CD4-positive, alpha-beta memory T cell (primary cell): ENCODE measurements at regions not wholly inside any gene's neighbourhood (a gene's known extent, or its start where the extent isn't known, plus 50 kb on each side); places are given as distances from the start of the nearest gene placed in this dataset.

ENCODE experiments used
- CTCF ChIA-PET: fragments of 350-600 bp; sonication (Branson Sonifier 250); formaldehyde crosslinking; loops from one replicate; lab custom pipeline; 2021; ENCODE audit warnings: inconsistent platforms; ENCODE audit not compliant: partially characterized antibody; lab: Charles Lee
- POLR2A ChIA-PET: fragments of 350-600 bp; sonication (Branson Sonifier 250); formaldehyde crosslinking; loops from one replicate; lab custom pipeline; 2021; ENCODE audit not compliant: partially characterized antibody; lab: Charles Lee
- DNase-seq, 5 donors: peaks; one replicate each; pipeline versions ENCODE4 v3.0.0 to v3.0.0-alpha.2; 2020 to 2022; ENCODE audit warnings: mixed read lengths in 1 of 5
- H3K27ac ChIP-seq: one replicate; pipeline ENCODE4 v1.7.0; 2013; ENCODE audit warnings: low read depth, low read length
- H3K27me3 ChIP-seq: 2 replicates; pipeline ENCODE4 v1.7.0; 2013; ENCODE audit warnings: mild to moderate bottlenecking, low read length, moderate library complexity; ENCODE audit not compliant: insufficient read depth
- H3K36me3 ChIP-seq: 2 replicates; pipeline ENCODE4 v1.7.0; 2013; ENCODE audit warnings: mild to moderate bottlenecking, low read length, moderate library complexity; ENCODE audit not compliant: insufficient read depth
- H3K4me1 ChIP-seq: 2 replicates; pipeline ENCODE4 v1.7.0; 2013; ENCODE audit warnings: mild to moderate bottlenecking, low read length, moderate library complexity; ENCODE audit not compliant: insufficient read depth
- H3K4me3 ChIP-seq, 2 donors: one replicate each; pipeline ENCODE4 v1.7.0; 2013; ENCODE audit warnings: low read length in 2 of 2, mild to moderate bottlenecking in 1 of 2
- H3K9me3 ChIP-seq, 2 donors: one replicate each; pipeline ENCODE4 v1.7.0; 2013; ENCODE audit warnings: low read length in 2 of 2, control low read depth in 1 of 2; ENCODE audit not compliant: control insufficient read depth in 1 of 2
- H3K27ac Mint-ChIP-seq, 7 donors: one replicate each; pipeline ENCODE4 v1.8.0; 2020 to 2021; ENCODE audit warnings: mixed read lengths in 7 of 7, mild to moderate bottlenecking in 6 of 7, inconsistent platforms in 3 of 7, moderate library complexity in 3 of 7
- H3K27me3 Mint-ChIP-seq, 2 donors: one replicate each; pipeline ENCODE4 v1.8.0; 2020 to 2021; ENCODE audit warnings: mixed read lengths in 2 of 2
- H3K36me3 Mint-ChIP-seq, 2 donors: one replicate each; pipeline ENCODE4 v1.8.0; 2020 to 2021; ENCODE audit warnings: mixed read lengths in 2 of 2, inconsistent platforms in 1 of 2, mild to moderate bottlenecking in 1 of 2
- H3K4me1 Mint-ChIP-seq, 4 donors: one replicate each; pipeline ENCODE4 v1.8.0; 2020 to 2021; ENCODE audit warnings: mixed read lengths in 4 of 4, mild to moderate bottlenecking in 1 of 4
- H3K4me3 Mint-ChIP-seq, 8 donors: one replicate each; pipeline ENCODE4 v1.8.0; 2020 to 2021; ENCODE audit warnings: mixed read lengths in 8 of 8, mild to moderate bottlenecking in 7 of 8, moderate library complexity in 6 of 8, inconsistent platforms in 3 of 8
- H3K9me3 Mint-ChIP-seq, 8 donors: one replicate each; pipeline ENCODE4 v1.8.0; 2020 to 2021; ENCODE audit warnings: mixed read lengths in 8 of 8, mild to moderate bottlenecking in 5 of 8, inconsistent platforms in 3 of 8, moderate library complexity in 1 of 8
- intact Hi-C: fragments of 100-400 bp; cut with micrococcal nuclease; formaldehyde crosslinking; loops from one replicate; pipeline ENCODE4 v1.15.1; 2023

- intact Hi-C loops: no loop called here
- Mint-ChIP-seq H3K27ac (no peak overlapping the region), H3K4me3 (no peak overlapping the region), H3K4me1 (peaks cover 0 to 2% (median 0%) of the 10 kb centered on the region in 4 donors), H3K27me3 (peaks cover 2 to 11% of the 10 kb centered on the region in 2 donors), H3K9me3 (peaks cover 0 to 1% (median 0%) of the 10 kb centered on the region in 8 donors), H3K36me3 (no peaks in the 10 kb centered on the region)
- no peak overlapping the region for H3K27ac ChIP-seq
- H3K4me1 ChIP-seq: no peaks in the 10 kb centered on the region
- no peaks in the 10 kb centered on the region for H3K9me3 ChIP-seq
- no peak overlapping the region for H3K4me3 ChIP-seq
- no peaks in the 10 kb centered on the region for H3K36me3 ChIP-seq
- ChIA-PET CTCF (no interaction called here), POLR2A (no interaction called here)
- H3K27me3 ChIP-seq: no peaks in the 10 kb centered on the region
- DNase-seq: no peak
Measured at GRCh38 chr1:227391211-227391610, 72.9 kb upstream of the CDC42BPA start.

GRCh38 chr1:227390525-227390924 is 72.2 kb upstream of the CDC42BPA start:
- no peaks in the 10 kb centered on the region for H3K4me1 Mint-ChIP-seq
- no peak overlapping the region for H3K27ac Mint-ChIP-seq
- H3K36me3 Mint-ChIP-seq: no peaks in the 10 kb centered on the region
- H3K4me3 ChIP-seq: no peak overlapping the region
- intact Hi-C loops: no loop called here
- POLR2A ChIA-PET: no interaction called here
- no peaks in the 10 kb centered on the region for H3K9me3 ChIP-seq
- no peak for DNase-seq
- H3K27ac ChIP-seq: no peak overlapping the region
- H3K9me3 Mint-ChIP-seq: peaks cover 0 to 1% (median 0%) of the 10 kb centered on the region in 8 donors
- CTCF ChIA-PET: no interaction called here
- no peaks in the 10 kb centered on the region for H3K36me3 ChIP-seq
- no peak overlapping the region for H3K4me3 Mint-ChIP-seq
- H3K27me3 Mint-ChIP-seq: peaks cover 0 to 10% of the 10 kb centered on the region in 2 donors
- H3K27me3 ChIP-seq: no peaks in the 10 kb centered on the region
- H3K4me1 ChIP-seq: no peaks in the 10 kb centered on the region

GRCh38 chr1:227388214-227389168 is 70.2 kb upstream of the CDC42BPA start:
- H3K36me3 ChIP-seq: no peaks in the 10 kb centered on the region

GRCh38 chr1:227379555-227379892 is 61.2 kb upstream of the CDC42BPA start:
- Mint-ChIP-seq H3K27me3 (peaks cover 15 to 30% of the 10 kb centered on the region in 2 donors), H3K36me3 (no peaks in the 10 kb centered on the region), H3K4me1 (no peaks in the 10 kb centered on the region), H3K27ac (no peak overlapping the region), H3K4me3 (no peak overlapping the region), H3K9me3 (peaks cover 0 to 7% (median under 1%) of the 10 kb centered on the region in 8 donors)
- Histone ChIP-seq H3K4me1 (no peaks in the 10 kb centered on the region), H3K27me3 (no peaks in the 10 kb centered on the region), H3K27ac (no peak overlapping the region), H3K9me3 (no peaks in the 10 kb centered on the region), H3K36me3 (no peaks in the 10 kb centered on the region), H3K4me3 (no peak overlapping the region)
- ChIA-PET POLR2A (no interaction called here), CTCF (no interaction called here)
- intact Hi-C loops: no loop called here
- DNase-seq: no peak

More at GRCh38 chr1:227388214-227389168, 70.2 kb upstream of the CDC42BPA start:
- DNase-seq: no peak
- intact Hi-C loops: no loop called here
- H3K27me3 Mint-ChIP-seq: peaks cover 5 to 16% of the 10 kb centered on the region in 2 donors
- Histone ChIP-seq H3K4me1 (no peaks in the 10 kb centered on the region), H3K27me3 (no peaks in the 10 kb centered on the region), H3K9me3 (no peaks in the 10 kb centered on the region), H3K4me3 (no peak overlapping the region), H3K27ac (no peak overlapping the region)
- CTCF ChIA-PET: no interaction called here
- no peaks in the 10 kb centered on the region for H3K4me1 Mint-ChIP-seq
- no peak overlapping the region for H3K27ac Mint-ChIP-seq
- no peak overlapping the region for H3K4me3 Mint-ChIP-seq
- H3K9me3 Mint-ChIP-seq: peaks cover 0 to 3% (median 0%) of the 10 kb centered on the region in 8 donors
- H3K36me3 Mint-ChIP-seq: no peaks in the 10 kb centered on the region
- POLR2A ChIA-PET: no interaction called here

- H3K27me3 ChIP-seq: no peaks in the 10 kb centered on the region
- POLR2A ChIA-PET: no interaction called here
- DNase-seq: no peak
- CTCF ChIA-PET: no interaction called here
- H3K9me3 Mint-ChIP-seq: peaks cover 0 to 7% (median under 1%) of the 10 kb centered on the region in 8 donors
- no peak overlapping the region for H3K27ac ChIP-seq
- peaks cover 15 to 30% of the 10 kb centered on the region in 2 donors for H3K27me3 Mint-ChIP-seq
- intact Hi-C loops: no loop called here
- no peak overlapping the region for H3K4me3 Mint-ChIP-seq
- H3K27ac Mint-ChIP-seq: no peak overlapping the region
- H3K4me1 ChIP-seq: no peaks in the 10 kb centered on the region
- H3K9me3 ChIP-seq: no peaks in the 10 kb centered on the region
- no peak overlapping the region for H3K4me3 ChIP-seq
- H3K4me1 Mint-ChIP-seq: no peaks in the 10 kb centered on the region
- H3K36me3 Mint-ChIP-seq: no peaks in the 10 kb centered on the region
- no peaks in the 10 kb centered on the region for H3K36me3 ChIP-seq
Measured at GRCh38 chr1:227378871-227379554, 60.7 kb upstream of the CDC42BPA start.

- CTCF ChIA-PET: interaction anchor here (1.6 kb wide), 1 partner anchor 8 kb away, joined by 3 read pairs; no protein-coding TSS in a partner anchor
- intact Hi-C loops: no loop called here
- no peak overlapping the region for H3K27ac Mint-ChIP-seq
Measured at GRCh38 chr1:227378181-227378580, 59.9 kb upstream of the CDC42BPA start.

GRCh38 chr1:227374846-227375245 is 56.6 kb upstream of the CDC42BPA start:
- Mint-ChIP-seq H3K9me3 (peaks cover 0 to 3% (median under 1%) of the 10 kb centered on the region in 8 donors), H3K27me3 (peaks cover 7 to 20% of the 10 kb centered on the region in 2 donors), H3K4me3 (no peak overlapping the region), H3K27ac (no peak overlapping the region), H3K4me1 (no peaks in the 10 kb centered on the region), H3K36me3 (no peaks in the 10 kb centered on the region)
- DNase-seq: no peak
- H3K36me3 ChIP-seq: no peaks in the 10 kb centered on the region
- no peak overlapping the region for H3K4me3 ChIP-seq
- H3K27me3 ChIP-seq: no peaks in the 10 kb centered on the region
- intact Hi-C loops: no loop called here
- ChIA-PET POLR2A (no interaction called here), CTCF (no interaction called here)
- H3K4me1 ChIP-seq: no peaks in the 10 kb centered on the region
- H3K9me3 ChIP-seq: no peaks in the 10 kb centered on the region
- H3K27ac ChIP-seq: no peak overlapping the region

More at GRCh38 chr1:227378181-227378580, 59.9 kb upstream of the CDC42BPA start:
- H3K27me3 Mint-ChIP-seq: peaks cover 12 to 25% of the 10 kb centered on the region in 2 donors
- no peaks in the 10 kb centered on the region for H3K4me1 Mint-ChIP-seq
- no peaks in the 10 kb centered on the region for H3K27me3 ChIP-seq
- H3K36me3 Mint-ChIP-seq: no peaks in the 10 kb centered on the region
- DNase-seq: no peak
- no peak overlapping the region for H3K4me3 ChIP-seq
- H3K36me3 ChIP-seq: no peaks in the 10 kb centered on the region
- no peak overlapping the region for H3K4me3 Mint-ChIP-seq
- H3K27ac ChIP-seq: no peak overlapping the region
- H3K9me3 ChIP-seq: no peaks in the 10 kb centered on the region
- no peaks in the 10 kb centered on the region for H3K4me1 ChIP-seq
- peaks cover 0 to 6% (median under 1%) of the 10 kb centered on the region in 8 donors for H3K9me3 Mint-ChIP-seq
- POLR2A ChIA-PET: no interaction called here
